Germinal center (tissue), 1 donor: ENCODE measurements at regions not wholly inside any gene's neighbourhood (a gene's known extent, or its start where the extent isn't known, plus 50 kb on each side); places are given as distances from the start of the nearest gene placed in this dataset.
"Not testable (repeated sequence)": the region's sequence is repeated elsewhere in the genome, so short reads cannot be mapped to it uniquely, and the experiment has no call there.

Source experiments
- DNase-seq: peaks from one replicate; pipeline ENCODE4 v3.0.0; 2012; ENCODE audit warnings: mixed read lengths, low spot score

GRCh38 chr12:131343436-131343835 lies 367.5 kb upstream of the SFSWAP start:
- not testable (repeated sequence) for DNase-seq

- DNase-seq: not testable (repeated sequence)
These were observed 366.0 kb upstream of the SFSWAP start for GRCh38 chr12:131344715-131345520.

- no peak for DNase-seq
These were observed 365.1 kb upstream of the SFSWAP start for GRCh38 chr12:131345521-131346436.

- DNase-seq: no peak
These were observed 364.1 kb upstream of the SFSWAP start for GRCh38 chr12:131346555-131347344.

- DNase-seq: no peak
These were observed 363.6 kb upstream of the SFSWAP start for GRCh38 chr12:131347345-131347714.

- no peak for DNase-seq
These were observed 363.2 kb upstream of the SFSWAP start for GRCh38 chr12:131347732-131348131.

GRCh38 chr12:131348231-131348630 lies 362.7 kb upstream of the SFSWAP start:
- DNase-seq: no peak

GRCh38 chr12:131348646-131349045 lies 362.2 kb upstream of the SFSWAP start:
- no peak for DNase-seq

GRCh38 chr12:131349397-131350127 lies 361.3 kb upstream of the SFSWAP start:
- DNase-seq: no peak

- DNase-seq: no peak
These were observed 360.0 kb upstream of the SFSWAP start for GRCh38 chr12:131350943-131351318.

- no peak for DNase-seq
These were observed 359.4 kb upstream of the SFSWAP start for GRCh38 chr12:131351319-131352028.

GRCh38 chr12:131352296-131352900 lies 358.5 kb upstream of the SFSWAP start:
- no peak for DNase-seq

GRCh38 chr12:131353376-131353775 lies 357.5 kb upstream of the SFSWAP start:
- no peak for DNase-seq

GRCh38 chr12:131353826-131354225 lies 357.1 kb upstream of the SFSWAP start:
- no peak for DNase-seq

- DNase-seq: no peak
These were observed 355.3 kb upstream of the SFSWAP start for GRCh38 chr12:131355361-131356245.

GRCh38 chr12:131356485-131357184 lies 354.3 kb upstream of the SFSWAP start:
- DNase-seq: no peak

GRCh38 chr12:131357185-131357747 lies 353.6 kb upstream of the SFSWAP start:
- no peak for DNase-seq

- DNase-seq: no peak
These were observed 353.0 kb upstream of the SFSWAP start for GRCh38 chr12:131357920-131358319.
